Fibroblast of the aortic adventitia (primary cell): ENCODE measurements at regions not wholly inside any gene's neighbourhood (a gene's known extent, or its start where the extent isn't known, plus 50 kb on each side); places are given as distances from the start of the nearest gene placed in this dataset.
"Not testable (repeated sequence)": the region's sequence is repeated elsewhere in the genome, so short reads cannot be mapped to it uniquely, and the experiment has no call there.

ENCODE experiments used
- DNase-seq: peaks from one replicate; pipeline ENCODE4 v3.0.0-alpha.2; 2010; ENCODE audit warnings: low read depth
- H3K4me3 ChIP-seq: 2 replicates; pipeline ENCODE4 v1.5.1; 2011; ENCODE audit warnings: low read depth, mild to moderate bottlenecking, control low read depth, low read length, moderate library complexity
- TF ChIP-seq, protein P1 (sequence below): IDR thresholded peaks from 2 replicates; pipeline ENCODE4 v1.5.1; 2011; ENCODE audit warnings: mild to moderate bottlenecking, low read length, control low read depth, inconsistent platforms; ENCODE audit not compliant: insufficient read depth

- no peak overlapping the region for H3K4me3 ChIP-seq
- TF ChIP-seq, protein P1, sequence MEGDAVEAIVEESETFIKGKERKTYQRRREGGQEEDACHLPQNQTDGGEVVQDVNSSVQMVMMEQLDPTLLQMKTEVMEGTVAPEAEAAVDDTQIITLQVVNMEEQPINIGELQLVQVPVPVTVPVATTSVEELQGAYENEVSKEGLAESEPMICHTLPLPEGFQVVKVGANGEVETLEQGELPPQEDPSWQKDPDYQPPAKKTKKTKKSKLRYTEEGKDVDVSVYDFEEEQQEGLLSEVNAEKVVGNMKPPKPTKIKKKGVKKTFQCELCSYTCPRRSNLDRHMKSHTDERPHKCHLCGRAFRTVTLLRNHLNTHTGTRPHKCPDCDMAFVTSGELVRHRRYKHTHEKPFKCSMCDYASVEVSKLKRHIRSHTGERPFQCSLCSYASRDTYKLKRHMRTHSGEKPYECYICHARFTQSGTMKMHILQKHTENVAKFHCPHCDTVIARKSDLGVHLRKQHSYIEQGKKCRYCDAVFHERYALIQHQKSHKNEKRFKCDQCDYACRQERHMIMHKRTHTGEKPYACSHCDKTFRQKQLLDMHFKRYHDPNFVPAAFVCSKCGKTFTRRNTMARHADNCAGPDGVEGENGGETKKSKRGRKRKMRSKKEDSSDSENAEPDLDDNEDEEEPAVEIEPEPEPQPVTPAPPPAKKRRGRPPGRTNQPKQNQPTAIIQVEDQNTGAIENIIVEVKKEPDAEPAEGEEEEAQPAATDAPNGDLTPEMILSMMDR, result no peak
- DNase-seq, result no peak
These were observed 50.8 kb upstream of the MCUR1 start for GRCh38 chr6:13865141-13865540.

DNA sequence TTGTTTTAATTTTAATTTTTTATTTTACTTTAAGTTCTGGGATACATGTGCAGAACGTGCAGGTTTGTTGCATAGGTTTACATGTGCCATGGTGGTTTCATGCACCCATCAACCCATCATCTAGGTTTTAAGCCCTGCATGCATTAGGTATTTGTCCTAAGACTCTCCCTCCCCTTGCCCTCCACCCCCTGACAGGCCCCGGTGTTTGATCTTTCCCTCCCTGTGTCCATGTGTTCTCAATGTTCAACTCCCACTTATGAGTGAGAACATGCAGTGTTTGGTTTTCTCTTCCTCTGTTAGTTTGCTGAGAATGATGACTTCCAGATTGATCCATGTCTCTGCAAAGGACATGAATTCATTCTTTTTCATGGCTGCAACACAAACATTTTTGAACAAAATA lies 50.3 kb upstream of the MCUR1 start:
- not testable (repeated sequence) for H3K4me3 ChIP-seq, DNase-seq
